Epithelial cell of proximal tubule (primary cell): ENCODE measurements at regions not wholly inside any gene's neighbourhood (a gene's known extent, or its start where the extent isn't known, plus 50 kb on each side); places are given as distances from the start of the nearest gene placed in this dataset.

Source experiments
- DNase-seq: peaks from one replicate; pipeline ENCODE4 v3.0.0-alpha.2; 2011; ENCODE audit warnings: low read depth
- H3K4me3 ChIP-seq: 2 replicates; pipeline ENCODE4 v1.5.1; 2011; ENCODE audit warnings: low read depth, mild to moderate bottlenecking, low read length
- TF ChIP-seq, protein P1 (sequence below): conservative IDR thresholded peaks from 2 replicates; pipeline ENCODE4 v1.5.1; 2012; ENCODE audit warnings: low read depth, mild to moderate bottlenecking, low read length

DNA sequence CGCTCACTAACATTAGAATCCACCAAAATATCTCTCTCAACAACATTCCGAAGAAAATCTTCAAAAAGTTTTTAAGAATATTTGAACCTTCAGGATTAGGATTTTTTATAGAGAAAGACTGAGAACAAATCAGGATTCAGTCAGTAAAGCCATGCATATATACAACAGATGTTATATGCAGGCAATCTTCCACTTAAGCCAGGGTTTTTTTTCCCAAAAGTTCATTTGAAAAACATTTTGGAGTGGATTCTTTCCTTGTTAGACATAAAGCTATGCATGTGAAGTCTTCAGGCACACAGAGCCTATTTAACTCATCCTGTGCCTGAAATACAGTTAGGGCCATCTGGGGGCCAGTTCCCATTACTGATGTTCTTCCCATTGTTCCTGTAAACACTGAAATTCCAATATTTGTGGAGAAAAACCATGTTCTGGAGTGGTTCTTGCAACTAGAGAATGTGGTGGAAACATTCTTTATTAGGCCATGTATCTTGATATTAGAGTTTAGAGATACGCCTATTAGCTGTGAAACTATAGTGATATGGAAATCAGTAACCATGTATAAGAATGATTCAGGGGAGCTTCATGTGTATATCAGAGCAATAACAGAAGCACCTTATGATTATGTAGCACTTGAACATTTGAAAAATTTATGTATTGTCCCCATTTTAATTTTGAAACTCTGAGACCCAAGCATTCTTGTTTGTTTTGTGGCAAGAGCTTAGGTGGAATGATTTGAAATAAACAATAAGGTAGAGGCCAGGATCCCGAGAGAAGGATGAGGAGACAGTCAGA, 61.7 kb downstream of the PLEKHG1 start:
- TF ChIP-seq, protein P1, sequence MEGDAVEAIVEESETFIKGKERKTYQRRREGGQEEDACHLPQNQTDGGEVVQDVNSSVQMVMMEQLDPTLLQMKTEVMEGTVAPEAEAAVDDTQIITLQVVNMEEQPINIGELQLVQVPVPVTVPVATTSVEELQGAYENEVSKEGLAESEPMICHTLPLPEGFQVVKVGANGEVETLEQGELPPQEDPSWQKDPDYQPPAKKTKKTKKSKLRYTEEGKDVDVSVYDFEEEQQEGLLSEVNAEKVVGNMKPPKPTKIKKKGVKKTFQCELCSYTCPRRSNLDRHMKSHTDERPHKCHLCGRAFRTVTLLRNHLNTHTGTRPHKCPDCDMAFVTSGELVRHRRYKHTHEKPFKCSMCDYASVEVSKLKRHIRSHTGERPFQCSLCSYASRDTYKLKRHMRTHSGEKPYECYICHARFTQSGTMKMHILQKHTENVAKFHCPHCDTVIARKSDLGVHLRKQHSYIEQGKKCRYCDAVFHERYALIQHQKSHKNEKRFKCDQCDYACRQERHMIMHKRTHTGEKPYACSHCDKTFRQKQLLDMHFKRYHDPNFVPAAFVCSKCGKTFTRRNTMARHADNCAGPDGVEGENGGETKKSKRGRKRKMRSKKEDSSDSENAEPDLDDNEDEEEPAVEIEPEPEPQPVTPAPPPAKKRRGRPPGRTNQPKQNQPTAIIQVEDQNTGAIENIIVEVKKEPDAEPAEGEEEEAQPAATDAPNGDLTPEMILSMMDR, result no peak
- no peak overlapping the region for H3K4me3 ChIP-seq

DNA sequence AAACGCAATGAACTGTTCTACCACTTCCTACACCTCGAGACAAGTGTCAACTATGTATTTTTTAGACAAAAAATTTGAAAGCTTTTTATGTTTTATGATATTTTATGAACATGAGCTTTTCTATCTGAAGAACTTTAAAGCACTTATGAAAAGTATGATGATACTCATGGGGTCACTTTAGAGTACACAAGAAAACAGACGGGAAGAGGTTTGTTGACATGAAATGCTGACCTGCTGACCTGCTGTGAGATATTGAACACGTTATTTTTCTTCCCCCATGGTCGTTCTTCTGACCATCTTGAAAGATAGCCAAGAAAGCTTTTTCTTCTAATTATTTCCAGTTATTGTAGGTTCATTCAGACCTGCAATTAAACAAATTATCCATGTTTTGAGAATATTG, 63.1 kb downstream of the PLEKHG1 start:
- no peak for DNase-seq
- TF ChIP-seq, protein P1, result no peak
- H3K4me3 ChIP-seq, result no peak overlapping the region

More for the DNA sequence above, 61.7 kb downstream of the PLEKHG1 start:
- DNase-seq, result no peak

DNA sequence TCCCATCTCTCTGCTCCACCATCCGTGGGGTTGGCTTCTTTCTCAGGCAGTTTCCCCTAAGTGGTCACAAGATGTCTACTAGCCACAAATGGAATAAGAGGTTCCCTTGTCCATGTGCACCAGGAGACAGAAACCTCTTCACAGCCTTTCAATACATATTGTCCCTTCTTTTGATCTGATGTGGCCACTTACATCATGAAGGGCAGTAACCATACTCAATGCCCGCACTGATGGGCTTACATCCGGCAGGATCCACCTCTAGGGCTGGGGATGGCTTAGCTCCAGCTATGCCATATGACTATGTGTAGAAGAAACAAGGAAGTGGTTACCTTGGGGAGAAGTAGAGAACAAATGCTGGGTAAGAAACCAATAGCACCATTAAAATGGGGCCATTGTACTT, 64.4 kb downstream of the PLEKHG1 start:
- DNase-seq, result no peak
- H3K4me3 ChIP-seq, result no peak overlapping the region
- TF ChIP-seq, protein P1, result no peak

DNA sequence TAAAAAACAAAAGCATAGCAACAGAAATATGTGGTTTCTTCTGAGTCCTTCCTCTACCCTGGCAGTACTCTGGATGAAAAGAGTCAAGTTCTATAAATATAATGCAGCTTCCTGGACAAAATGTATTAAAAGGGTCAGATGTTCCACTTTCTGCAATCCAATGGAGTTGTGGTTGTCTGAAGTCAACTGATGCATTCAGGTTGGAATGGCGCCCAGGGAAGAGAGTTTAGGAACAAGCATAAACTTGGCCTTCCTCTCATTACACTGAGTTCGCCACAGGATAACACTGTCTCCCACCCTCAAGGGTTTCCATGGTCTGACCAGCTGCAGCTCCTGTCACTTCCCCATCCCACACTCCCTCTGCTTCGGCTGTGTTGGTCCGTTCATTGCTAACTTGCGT, 66.4 kb downstream of the PLEKHG1 start:
- no peak for DNase-seq
- TF ChIP-seq, protein P1, result no peak
- no peak overlapping the region for H3K4me3 ChIP-seq

DNA sequence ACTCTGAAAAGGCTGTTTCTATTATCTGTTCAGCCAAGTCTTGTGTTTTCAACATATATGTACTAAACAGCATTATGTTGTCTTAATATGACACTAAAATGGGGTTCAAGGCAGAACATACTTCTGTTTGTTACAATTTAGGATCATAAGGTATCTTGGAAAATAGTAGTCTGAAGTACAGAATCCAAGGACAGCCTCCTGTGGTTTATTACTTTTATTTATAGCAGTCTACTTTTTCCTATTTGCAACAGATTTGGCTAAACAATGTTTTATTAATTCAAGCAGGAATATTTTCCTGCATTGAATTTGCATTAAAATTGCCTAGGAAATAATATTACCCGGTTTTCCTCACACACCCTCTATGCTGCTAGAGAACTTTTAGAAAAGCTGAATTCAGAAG, 67.7 kb downstream of the PLEKHG1 start:
- H3K4me3 ChIP-seq, result no peak overlapping the region
- DNase-seq, result no peak
- TF ChIP-seq, protein P1, result no peak

DNA sequence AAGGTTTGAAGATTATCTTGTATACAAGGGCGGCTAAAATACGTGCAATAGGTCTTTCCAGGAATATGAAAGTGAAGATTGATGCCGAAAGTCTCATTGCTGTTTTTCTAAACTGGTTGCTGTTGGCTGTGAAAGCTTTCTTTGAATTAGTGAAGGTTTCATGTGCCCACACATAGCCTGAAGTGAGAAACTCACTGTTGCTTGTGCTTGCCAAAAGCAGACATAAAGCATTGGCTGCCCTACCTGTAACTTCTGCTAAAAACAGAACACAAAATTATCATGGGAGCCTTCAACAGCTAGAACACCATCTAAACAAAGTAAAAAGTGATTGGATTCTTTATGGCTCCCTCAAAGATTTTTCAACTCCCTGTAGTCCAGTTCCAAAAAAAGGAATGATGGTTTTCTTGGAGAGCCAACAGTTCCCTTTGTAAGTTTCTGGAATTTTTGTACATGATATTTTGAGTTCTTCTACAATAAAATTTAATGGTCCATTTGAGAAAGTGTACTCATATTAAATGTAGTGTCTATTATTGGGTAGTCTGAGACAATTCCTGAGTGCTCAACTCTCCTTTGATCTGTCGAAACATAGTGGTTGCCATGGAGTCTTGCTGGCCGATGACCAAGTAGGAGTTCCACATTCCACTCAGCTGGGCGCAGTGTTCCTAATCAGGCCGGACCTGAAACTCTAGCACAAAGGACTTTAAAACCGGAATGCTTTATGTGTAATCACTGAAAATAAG, 68.5 kb downstream of the PLEKHG1 start:
- peak; percentile 79 for DNase-seq
- no peak overlapping the region for H3K4me3 ChIP-seq
- TF ChIP-seq, protein P1, result peak; percentile 41
